ENCODE measurements at regions not wholly inside any gene's neighbourhood (a gene's known extent, or its start where the extent isn't known, plus 50 kb on each side); places are given as distances from the start of the nearest gene placed in this dataset.

- no peak for DNase-seq
These were observed 114.1 kb downstream of the ICOS start for GRCh38 chr2:204050681-204051080.

DNA sequence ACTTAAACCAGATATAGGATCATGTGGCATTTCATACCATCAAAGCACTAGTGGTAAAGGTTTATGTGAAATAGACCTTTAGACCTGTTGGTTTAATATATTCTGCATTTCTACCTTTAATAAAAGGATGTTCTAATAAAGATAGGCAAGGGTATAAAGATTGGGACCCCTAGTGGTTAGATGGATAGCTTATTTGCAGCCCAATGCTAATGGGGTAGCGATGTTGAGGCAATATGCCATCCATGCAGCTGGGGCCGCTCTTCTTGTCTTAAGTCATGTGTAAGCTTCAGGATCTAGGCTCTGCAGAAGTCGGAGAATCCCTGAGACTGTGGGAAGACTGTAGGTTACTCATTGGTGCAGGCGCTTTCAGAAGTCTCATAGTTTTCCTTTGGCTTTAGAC is 114.9 kb downstream of the ICOS start:
- no peak for DNase-seq

DNA sequence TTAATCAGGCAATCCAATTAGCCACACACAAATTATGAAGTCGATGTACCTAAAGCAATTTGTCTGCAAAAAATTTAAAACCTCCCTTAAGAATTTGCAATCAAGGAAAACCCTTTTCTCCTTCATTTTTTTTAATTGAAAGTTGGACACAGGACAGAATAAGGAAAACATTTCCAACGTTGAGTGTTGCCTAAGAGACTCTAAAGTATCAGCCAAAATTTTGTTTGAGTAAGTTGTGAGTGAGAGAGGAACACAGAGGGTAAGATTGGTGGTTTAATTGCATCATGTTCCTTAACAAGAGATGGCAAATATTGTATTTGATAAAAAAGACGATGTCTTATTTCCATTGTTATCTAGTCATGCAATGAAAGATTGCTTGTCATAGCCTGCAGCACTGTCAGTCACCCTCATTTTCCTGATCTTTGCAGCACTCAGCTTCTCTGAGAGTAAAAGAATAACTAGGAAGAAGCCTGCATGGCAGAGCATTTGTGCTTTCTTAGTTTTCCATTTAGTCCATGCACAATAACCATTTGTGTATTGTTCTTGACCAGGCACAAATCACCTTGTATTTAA is 115.5 kb downstream of the ICOS start:
- DNase-seq: no peak

GRCh38 chr2:204059016-204059415 is 122.5 kb downstream of the ICOS start:
- DNase-seq: no peak

GRCh38 chr2:204060841-204061240 is 124.3 kb downstream of the ICOS start:
- DNase-seq: no peak

DNA sequence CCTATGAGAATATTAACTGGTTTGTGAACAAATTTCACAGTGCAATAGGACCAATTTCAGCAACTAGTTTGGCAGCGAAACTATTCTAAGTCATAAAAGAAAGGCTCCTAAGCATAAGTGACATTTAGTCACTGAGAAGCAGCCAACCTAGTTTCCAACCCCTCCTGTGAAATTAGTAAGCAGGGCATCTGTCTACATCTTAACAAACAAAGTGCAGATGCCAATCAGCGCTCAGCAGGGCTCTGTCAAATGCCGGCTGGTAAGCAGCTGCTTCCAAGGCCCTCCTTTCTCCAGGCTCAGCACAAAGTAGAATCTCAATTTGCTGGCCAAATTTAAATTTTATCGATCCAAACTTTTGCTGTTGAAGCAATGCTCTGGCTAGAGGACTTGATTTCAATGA is 124.7 kb downstream of the ICOS start:
- DNase-seq: no peak

DNA sequence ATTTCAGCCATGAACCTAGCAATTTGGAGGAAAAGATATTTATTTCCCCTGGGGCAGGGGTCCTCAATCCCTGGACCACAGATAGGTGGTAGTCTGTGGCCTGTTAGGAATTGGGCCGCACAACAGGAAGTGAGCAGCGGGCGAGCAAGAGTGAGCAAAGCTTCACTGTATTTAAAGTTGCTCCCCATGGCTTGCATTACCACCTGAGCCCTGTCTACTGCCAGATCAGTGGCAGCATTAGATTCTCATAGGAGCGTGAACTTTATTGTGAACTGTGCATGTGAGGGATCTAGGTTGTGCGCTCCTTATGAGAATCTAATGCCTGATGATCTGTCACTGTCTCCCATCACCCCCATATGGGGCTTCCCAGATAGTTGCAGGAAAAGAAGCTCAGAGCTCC is 127.6 kb downstream of the ICOS start:
- no peak for DNase-seq

GRCh38 chr2:204065566-204065965 is 129.0 kb downstream of the ICOS start:
- DNase-seq: no peak

- no peak for DNase-seq
These were observed 129.5 kb downstream of the ICOS start for GRCh38 chr2:204066051-204066450.

DNA sequence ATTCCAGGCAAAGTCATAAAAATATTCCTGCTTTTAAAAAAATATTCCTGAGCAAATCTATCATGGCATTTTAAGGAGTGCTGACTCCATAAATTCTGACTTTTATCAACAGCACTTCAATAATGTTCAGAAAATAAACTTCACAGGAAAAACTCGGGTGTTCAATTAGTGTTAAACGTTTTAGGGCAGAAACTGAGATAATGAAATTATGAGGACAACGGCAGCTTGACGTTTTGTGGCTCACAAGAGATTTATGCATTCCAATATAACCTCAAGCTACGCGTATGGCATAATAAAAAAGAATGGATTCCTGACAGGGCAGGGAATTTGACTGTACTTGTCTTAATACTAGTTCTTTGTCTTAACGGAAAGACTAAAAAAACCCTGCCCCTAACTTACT is 133.2 kb downstream of the ICOS start:
- DNase-seq: no peak

GRCh38 chr2:204072443-204073324 is 136.1 kb downstream of the ICOS start:
- peak; percentile 9 for DNase-seq

GRCh38 chr2:204074456-204074855 is 137.9 kb downstream of the ICOS start:
- no peak for DNase-seq

GRCh38 chr2:204078003-204078698 is 141.6 kb downstream of the ICOS start:
- DNase-seq: no peak

DNA sequence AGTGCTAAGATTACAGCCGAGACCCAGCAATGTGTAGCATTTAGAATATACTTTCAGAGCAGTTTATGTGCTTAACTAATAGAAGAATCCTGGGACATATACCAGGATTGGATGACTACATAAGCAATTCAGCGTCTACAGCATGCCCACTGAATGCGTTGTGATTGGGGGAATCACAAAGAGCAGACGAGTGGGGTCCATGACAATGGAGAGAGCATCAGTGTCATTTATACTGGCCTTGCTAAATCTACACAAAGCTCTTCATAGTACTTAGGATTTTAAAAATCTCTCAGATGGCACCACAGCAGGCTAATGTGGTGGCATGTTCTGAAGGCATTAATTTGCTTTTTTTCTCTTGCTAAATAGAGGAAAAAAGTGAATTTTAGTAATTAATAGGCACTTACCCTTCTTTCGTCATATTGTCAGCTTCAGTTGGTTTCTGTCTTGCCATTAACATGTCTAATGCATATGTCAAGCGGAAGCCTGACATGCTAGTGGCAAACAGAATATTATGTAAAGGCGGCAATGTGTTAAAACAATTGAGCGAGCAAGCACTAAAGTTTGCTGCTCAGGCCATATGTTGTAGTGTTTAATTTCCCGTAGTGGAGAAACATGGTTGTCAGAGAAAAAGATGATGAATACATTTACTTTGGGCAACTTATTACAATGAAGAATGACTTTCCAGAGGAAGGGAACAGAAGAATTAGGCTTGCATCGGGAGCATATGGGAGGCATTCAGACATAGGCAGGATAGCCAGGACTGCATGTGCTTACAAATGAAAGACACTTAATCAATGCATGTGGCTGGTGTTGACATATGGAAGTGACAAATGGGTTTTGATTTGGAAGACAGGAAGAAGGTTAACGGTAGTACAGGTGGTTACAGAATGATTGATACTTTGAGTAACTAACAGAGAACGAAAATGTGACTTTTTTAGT is 145.2 kb downstream of the ICOS start:
- no peak for DNase-seq

GRCh38 chr2:204086167-204086566 is 149.6 kb downstream of the ICOS start:
- DNase-seq: no peak

DNA sequence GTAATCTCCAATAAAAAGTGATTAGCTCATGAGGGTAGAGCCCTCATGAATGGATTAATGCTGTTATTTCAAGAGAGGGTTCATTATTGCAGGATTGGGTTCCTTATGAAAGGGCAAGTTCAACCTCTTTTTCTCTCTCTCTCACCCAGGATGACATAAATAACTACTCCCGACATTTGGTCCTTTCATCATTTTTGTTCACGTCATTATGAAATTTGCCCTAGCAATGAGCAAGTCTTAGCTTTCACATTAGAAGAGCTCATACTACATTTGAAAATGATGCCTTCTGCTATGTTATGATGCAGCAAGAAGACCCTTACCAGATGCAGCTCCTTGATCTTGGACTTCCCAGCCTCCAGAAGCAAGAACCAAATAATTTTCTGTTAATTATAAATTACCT is 152.5 kb downstream of the ICOS start:
- DNase-seq: no peak

- DNase-seq: no peak
These were observed 153.0 kb downstream of the ICOS start for GRCh38 chr2:204089574-204089973.

- DNase-seq: no peak
These were observed 153.5 kb downstream of the ICOS start for GRCh38 chr2:204090021-204090420.

- no peak for DNase-seq
These were observed 168.2 kb downstream of the ICOS start for GRCh38 chr2:204104811-204105210.

GRCh38 chr2:204108330-204108751 is 171.8 kb downstream of the ICOS start:
- DNase-seq: peak; percentile 18

DNA sequence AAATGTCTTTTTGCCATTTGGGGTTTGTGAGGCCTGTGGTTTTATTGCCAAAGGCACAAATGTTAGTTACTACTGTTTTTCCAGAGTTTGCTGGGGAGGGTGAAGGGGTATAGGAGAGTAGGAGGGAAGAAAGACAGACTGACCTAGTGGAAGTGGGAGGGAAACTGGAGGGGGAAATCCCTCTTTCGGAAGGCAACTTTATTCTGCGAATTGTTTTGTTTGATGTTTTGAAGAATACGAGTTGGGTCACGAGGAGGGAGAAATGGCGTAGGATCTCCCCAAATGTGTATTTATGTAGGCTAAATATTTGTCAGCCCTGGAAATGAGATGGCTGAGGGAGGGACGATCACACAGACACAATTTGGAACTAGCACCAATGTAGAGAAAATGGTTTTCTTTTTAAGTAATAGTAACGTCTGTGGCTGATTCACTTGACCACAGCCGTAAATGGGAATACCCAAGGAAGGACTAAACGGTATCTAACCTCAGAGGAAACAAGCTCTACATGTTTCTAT is 172.3 kb downstream of the ICOS start:
- DNase-seq: no peak

- no peak for DNase-seq
These were observed 173.1 kb downstream of the ICOS start for GRCh38 chr2:204109681-204110080.

DNA sequence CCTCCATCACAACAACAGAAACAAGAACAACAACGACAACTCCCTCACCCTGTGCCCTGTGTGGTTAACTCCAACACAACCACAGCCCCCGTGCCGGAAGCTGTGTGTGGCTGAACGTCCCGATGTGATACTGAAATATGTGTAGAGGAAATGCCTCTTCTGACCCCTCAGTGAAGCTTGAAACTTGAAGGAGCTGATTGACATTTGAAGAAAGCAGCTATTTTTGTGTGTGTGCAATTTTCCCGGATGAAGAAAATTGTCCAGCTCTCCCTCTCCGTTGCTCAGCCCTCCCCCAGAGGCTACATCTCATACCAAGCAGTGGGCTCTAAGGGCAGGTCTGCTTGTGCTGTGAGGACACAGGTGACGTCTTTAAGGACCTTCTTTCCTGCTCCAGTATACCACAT is 173.8 kb downstream of the ICOS start:
- DNase-seq: peak; percentile 49

Data from CD4-positive, alpha-beta T cell treated with Interferon gamma for 1 hour (primary cell).